NCI-H774 (cell line): ENCODE measurements at regions not wholly inside any gene's neighbourhood (a gene's known extent, or its start where the extent isn't known, plus 50 kb on each side); places are given as distances from the start of the nearest gene placed in this dataset.
"Not testable (repeated sequence)": the region's sequence is repeated elsewhere in the genome, so short reads cannot be mapped to it uniquely, and the experiment has no call there.

ENCODE experiments used
- DNase-seq: peaks from one replicate; lab custom pipeline; 2025; lab: John Stamatoyannopoulos, UW

GRCh38 chr7:8314566-8314965 is 52.6 kb upstream of the ICA1 start:
- DNase-seq = no peak

- DNase-seq = no peak
Measured at GRCh38 chr7:8319115-8319514, 57.1 kb upstream of the ICA1 start.

GRCh38 chr7:8320174-8320573 is 58.2 kb upstream of the ICA1 start:
- DNase-seq = no peak

GRCh38 chr7:8321312-8321711 is 59.3 kb upstream of the ICA1 start:
- no peak for DNase-seq

DNA sequence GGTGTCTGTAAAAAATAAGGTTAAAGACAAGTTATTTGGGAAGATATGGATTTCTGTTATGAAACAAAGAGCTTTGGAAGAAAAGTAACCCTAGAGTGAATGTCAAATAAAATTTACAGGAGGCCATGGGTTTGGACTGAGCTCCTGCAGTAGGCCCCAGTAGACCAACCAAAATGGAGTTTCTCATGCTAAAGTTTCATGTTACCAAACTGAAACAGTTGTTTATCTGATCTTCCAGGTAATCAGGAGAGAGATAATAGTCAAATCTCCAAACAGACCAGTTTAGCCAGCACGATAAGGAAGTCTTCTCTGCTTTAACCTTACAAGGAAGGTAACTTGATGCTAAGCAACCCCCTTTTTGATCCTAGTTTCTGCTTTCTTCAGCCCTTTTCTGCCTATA is 60.7 kb upstream of the ICA1 start:
- DNase-seq = no peak

- no peak for DNase-seq
Measured at GRCh38 chr7:8325067-8325466, 63.1 kb upstream of the ICA1 start.

GRCh38 chr7:8327199-8327598 is 65.2 kb upstream of the ICA1 start:
- no peak for DNase-seq

- no peak for DNase-seq
Measured at GRCh38 chr7:8338206-8338605, 76.2 kb upstream of the ICA1 start.

DNA sequence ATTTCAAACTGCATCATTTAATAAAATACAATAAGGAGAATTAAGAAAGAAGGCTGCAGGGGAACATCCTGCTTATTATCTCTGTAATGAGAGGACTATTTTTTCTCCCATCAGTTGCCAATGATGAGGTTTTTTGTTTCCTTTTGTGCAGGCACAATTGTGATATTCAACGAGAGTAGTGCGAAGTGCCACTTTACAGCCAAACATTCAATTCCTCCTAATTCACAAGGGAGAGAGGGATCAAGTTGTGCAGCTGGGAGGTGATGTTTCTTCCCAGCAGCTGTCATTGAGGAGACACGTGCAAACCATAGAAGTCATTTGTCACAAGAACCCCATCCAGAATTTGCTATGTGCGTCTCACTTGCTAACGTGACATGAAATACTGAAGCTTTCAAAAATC is 81.6 kb upstream of the ICA1 start:
- peak; percentile 41 for DNase-seq

- not testable (repeated sequence) for DNase-seq
Measured at GRCh38 chr7:8347395-8347794, 85.4 kb upstream of the ICA1 start.

DNA sequence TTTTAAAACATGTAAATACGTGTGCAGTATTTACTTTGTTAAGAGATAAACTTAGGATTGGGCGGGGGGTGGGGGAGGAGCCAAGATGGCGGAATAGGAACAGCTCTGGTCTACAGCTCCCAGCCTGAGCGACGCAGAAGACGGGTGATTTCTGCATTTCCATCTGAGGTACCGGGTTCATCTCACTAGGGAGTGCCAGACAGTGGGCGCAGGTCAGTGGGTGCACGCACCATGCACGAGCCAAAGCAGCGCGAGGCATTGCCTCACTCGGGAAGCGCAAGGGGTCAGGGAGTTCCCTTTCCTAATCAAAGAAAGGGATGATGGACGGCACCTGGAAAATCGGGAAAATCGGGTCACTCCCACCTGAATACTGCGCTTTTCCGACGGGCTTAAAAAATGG is 81.8 kb upstream of the NXPH1 start:
- DNase-seq = not testable (repeated sequence)

- no peak for DNase-seq
Measured at GRCh38 chr7:8353991-8354390, 79.4 kb upstream of the NXPH1 start.

- DNase-seq = no peak
Measured at GRCh38 chr7:8354503-8354902, 78.9 kb upstream of the NXPH1 start.

- DNase-seq = no peak
Measured at GRCh38 chr7:8356071-8356470, 77.3 kb upstream of the NXPH1 start.

GRCh38 chr7:8357536-8357935 is 75.9 kb upstream of the NXPH1 start:
- DNase-seq = no peak

DNA sequence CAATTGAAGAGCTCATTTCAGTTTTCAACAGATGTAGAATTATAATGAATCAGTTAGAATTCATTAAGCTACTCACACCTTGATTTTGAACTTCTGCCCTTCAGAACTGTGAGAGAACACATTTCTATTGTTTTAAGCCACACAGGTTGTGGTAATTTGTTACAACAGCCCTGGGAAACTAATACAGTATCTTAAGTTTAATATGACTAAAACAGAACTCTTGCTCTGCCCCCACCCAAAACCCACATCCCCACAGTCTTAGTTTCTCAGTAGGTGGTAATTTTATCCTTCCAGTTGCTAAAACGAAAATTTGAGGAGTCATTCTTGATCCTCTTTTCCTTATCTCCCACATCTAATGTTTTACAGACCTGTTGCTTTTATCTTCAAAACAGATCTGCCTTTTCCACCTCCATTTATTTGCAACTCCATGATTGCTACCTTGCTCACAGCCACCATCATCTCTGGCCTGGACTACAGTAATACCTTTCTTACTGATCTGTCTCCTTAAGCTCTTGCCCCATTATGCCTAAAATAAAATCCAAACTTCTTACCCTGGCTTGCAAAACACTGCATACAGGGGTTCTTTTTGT is 72.8 kb upstream of the NXPH1 start:
- DNase-seq = no peak

DNA sequence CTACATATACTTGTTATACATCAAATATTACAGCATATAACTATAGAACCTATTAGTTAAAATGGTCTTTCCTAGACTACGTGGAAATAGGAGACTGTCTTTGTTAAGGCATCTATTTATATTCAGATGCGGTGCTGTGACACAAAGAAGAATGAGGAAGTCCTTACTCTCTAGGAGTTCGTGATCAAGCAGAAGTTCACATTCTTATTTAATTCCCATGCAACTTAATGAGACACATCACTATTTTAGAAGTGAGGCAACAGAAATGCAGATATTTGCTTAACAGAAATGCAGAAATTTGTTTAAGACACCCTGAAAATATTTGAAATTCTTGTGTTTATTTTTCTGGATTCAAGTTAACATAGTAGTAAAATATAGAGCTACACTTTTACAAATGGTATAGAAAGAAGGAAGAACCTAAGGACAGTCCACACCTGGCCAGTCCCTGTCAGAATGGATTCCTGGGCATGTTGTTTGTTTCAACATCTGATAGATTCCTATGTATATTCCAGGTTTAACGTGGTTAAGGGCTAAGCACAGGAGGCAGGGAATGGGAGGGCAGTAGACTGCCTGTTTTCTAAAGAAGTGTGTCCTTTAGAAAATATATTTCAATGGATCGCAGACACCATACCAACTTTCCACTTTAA is 70.6 kb upstream of the NXPH1 start:
- no peak for DNase-seq

GRCh38 chr7:8363407-8364015 is 69.9 kb upstream of the NXPH1 start:
- DNase-seq = no peak

- no peak for DNase-seq
Measured at GRCh38 chr7:8365499-8366110, 67.8 kb upstream of the NXPH1 start.

DNA sequence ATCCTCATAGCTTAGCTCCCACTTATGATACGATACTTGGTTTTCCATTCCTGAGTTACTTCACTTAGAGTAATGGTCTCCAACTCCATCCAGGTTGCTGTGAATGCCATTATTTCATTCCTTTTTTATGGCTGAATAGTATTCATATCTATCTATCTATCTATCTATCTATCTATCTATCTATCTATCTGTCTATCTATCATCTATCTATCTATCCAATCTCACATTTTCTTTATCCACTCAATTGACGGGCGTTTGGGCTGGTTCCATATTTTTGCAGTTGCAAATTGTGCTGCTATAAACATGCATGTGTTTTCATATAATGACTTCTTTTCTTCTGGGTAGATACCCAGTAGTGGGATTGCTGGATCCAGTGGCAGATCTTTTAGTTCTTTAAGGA is 65.4 kb upstream of the NXPH1 start:
- not testable (repeated sequence) for DNase-seq

DNA sequence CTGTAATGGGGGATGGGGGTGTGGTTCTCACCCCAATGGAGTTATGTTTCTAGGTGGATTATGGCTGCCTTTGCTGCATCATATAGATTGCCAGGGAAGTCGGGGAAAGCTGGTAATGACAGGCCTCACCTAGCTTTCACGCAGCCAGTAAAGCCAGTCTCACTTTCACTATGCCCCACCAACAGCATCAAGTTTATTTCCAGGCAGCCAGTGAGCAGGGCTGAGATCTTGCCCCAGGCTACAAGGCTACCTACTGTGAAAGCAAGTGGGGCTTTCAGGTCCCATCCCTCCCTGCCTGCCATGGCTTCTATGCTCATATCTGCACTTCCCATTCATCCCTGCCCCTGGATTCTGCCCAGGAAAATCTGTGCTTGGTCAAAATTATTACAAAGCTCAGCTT is 61.7 kb upstream of the NXPH1 start:
- no peak for DNase-seq

DNA sequence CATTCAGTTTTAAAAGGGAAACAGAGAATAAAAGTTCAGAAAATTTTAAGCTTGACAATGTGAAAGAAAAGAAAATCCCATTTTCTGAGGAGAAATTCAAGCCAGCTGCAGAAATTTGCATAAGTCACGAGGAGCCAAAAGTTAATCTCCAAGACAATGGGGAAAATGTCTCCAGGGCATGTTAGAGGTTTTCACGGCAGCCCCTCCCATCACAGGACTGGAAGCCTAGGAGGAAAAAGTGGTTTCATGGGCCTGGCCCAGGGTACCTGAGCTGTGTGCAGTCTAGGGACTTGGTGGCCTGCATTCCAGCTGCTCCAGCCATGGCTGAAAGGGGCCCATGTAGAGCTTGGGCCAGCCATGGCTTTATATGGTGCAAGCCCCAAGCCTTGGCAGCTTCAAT is 59.6 kb upstream of the NXPH1 start:
- DNase-seq = no peak

GRCh38 chr7:8378349-8379019 is 54.9 kb upstream of the NXPH1 start:
- DNase-seq = no peak
